Left renal cortex interstitium (tissue), 4 donors: ENCODE measurements at regions not wholly inside any gene's neighbourhood (a gene's known extent, or its start where the extent isn't known, plus 50 kb on each side); places are given as distances from the start of the nearest gene placed in this dataset.
"Not testable (repeated sequence)": the region's sequence is repeated elsewhere in the genome, so short reads cannot be mapped to it uniquely, and the experiment has no call there.

ENCODE experiments used
- DNase-seq, 4 donors: peaks; one replicate each; pipeline ENCODE4 v3.0.0-alpha.2; 2013; ENCODE audit warnings: low read depth in 4 of 4, low spot score in 2 of 4, missing footprints in 1 of 4

- no peak for DNase-seq
These were observed 79.6 kb downstream of the INSIG1 start for GRCh38 chr7:155377071-155377837.

- DNase-seq = no peak
These were observed 79.9 kb upstream of the EN2 start for GRCh38 chr7:155377838-155378579.

- no peak for DNase-seq
These were observed 79.4 kb upstream of the EN2 start for GRCh38 chr7:155378580-155378934.

- no peak for DNase-seq
These were observed 78.7 kb upstream of the EN2 start for GRCh38 chr7:155378959-155379871.

GRCh38 chr7:155380221-155380861 is 77.6 kb upstream of the EN2 start:
- peak in 1 of 4 donors; percentile 58 for DNase-seq

GRCh38 chr7:155380976-155381851 is 76.7 kb upstream of the EN2 start:
- DNase-seq = no peak

- no peak for DNase-seq
These were observed 75.8 kb upstream of the EN2 start for GRCh38 chr7:155381852-155382801.

GRCh38 chr7:155382802-155383171 is 75.1 kb upstream of the EN2 start:
- no peak for DNase-seq

GRCh38 chr7:155383756-155384491 is 74.0 kb upstream of the EN2 start:
- DNase-seq = no peak

GRCh38 chr7:155384751-155385150 is 73.2 kb upstream of the EN2 start:
- DNase-seq = no peak

GRCh38 chr7:155385182-155385581 is 72.7 kb upstream of the EN2 start:
- DNase-seq = not testable (repeated sequence)

- no peak for DNase-seq
These were observed 71.3 kb upstream of the EN2 start for GRCh38 chr7:155386608-155387007.

- no peak for DNase-seq
These were observed 70.8 kb upstream of the EN2 start for GRCh38 chr7:155387066-155387620.

GRCh38 chr7:155388561-155388960 is 69.4 kb upstream of the EN2 start:
- DNase-seq = no peak

GRCh38 chr7:155391414-155391813 is 66.5 kb upstream of the EN2 start:
- DNase-seq = no peak

- no peak for DNase-seq
These were observed 65.0 kb upstream of the EN2 start for GRCh38 chr7:155392726-155393570.

GRCh38 chr7:155394413-155394812 is 63.5 kb upstream of the EN2 start:
- no peak for DNase-seq
